NCI-H187 treated with DMSO at 0.1 percent for 48 hours (cell line): ENCODE measurements at regions not wholly inside any gene's neighbourhood (a gene's known extent, or its start where the extent isn't known, plus 50 kb on each side); places are given as distances from the start of the nearest gene placed in this dataset.
A peak's percentile ranks its signal among the peaks of the same experiment; 100 is the strongest.

Source experiments
- DNase-seq: peaks from one replicate; lab custom pipeline; 2025; lab: John Stamatoyannopoulos, UW

GRCh38 chr3:1552831-1553230, 460.0 kb downstream of the CNTN6 start:
- DNase-seq = no peak

GRCh38 chr3:1561427-1561826, 468.6 kb downstream of the CNTN6 start:
- DNase-seq = no peak

GRCh38 chr3:1571736-1572135, 478.9 kb downstream of the CNTN6 start:
- DNase-seq = no peak

- DNase-seq = no peak
Measured at GRCh38 chr3:1576047-1576446, 483.2 kb downstream of the CNTN6 start.

- DNase-seq = no peak
Measured at GRCh38 chr3:1578124-1578806, 485.4 kb downstream of the CNTN6 start.

- DNase-seq = no peak
Measured at GRCh38 chr3:1583044-1583443, 490.2 kb downstream of the CNTN6 start.

GRCh38 chr3:1587426-1587825, 494.6 kb downstream of the CNTN6 start:
- no peak for DNase-seq

- DNase-seq = no peak
Measured at GRCh38 chr3:1591327-1592028, 498.7 kb downstream of the CNTN6 start.

GRCh38 chr3:1594940-1595339, 502.1 kb downstream of the CNTN6 start:
- no peak for DNase-seq

- DNase-seq = no peak
Measured at GRCh38 chr3:1600206-1600605, 498.5 kb upstream of the CNTN4 start.

- DNase-seq = no peak
Measured at GRCh38 chr3:1600700-1601418, 497.8 kb upstream of the CNTN4 start.

GRCh38 chr3:1609416-1609815, 489.2 kb upstream of the CNTN4 start:
- DNase-seq = peak; percentile 16

- DNase-seq = no peak
Measured at GRCh38 chr3:1611824-1612223, 486.8 kb upstream of the CNTN4 start.

- no peak for DNase-seq
Measured at GRCh38 chr3:1613962-1614361, 484.7 kb upstream of the CNTN4 start.

GRCh38 chr3:1616744-1617143, 481.9 kb upstream of the CNTN4 start:
- DNase-seq = no peak

GRCh38 chr3:1623896-1624295, 474.8 kb upstream of the CNTN4 start:
- no peak for DNase-seq

GRCh38 chr3:1632128-1632527, 466.5 kb upstream of the CNTN4 start:
- DNase-seq = no peak

- no peak for DNase-seq
Measured at GRCh38 chr3:1661839-1662238, 436.8 kb upstream of the CNTN4 start.

- no peak for DNase-seq
Measured at GRCh38 chr3:1664266-1664665, 434.4 kb upstream of the CNTN4 start.

GRCh38 chr3:1666865-1667264, 431.8 kb upstream of the CNTN4 start:
- no peak for DNase-seq

GRCh38 chr3:1677576-1678156, 421.0 kb upstream of the CNTN4 start:
- DNase-seq = no peak

- DNase-seq = no peak
Measured at GRCh38 chr3:1692428-1692827, 406.2 kb upstream of the CNTN4 start.

GRCh38 chr3:1693145-1693544, 405.5 kb upstream of the CNTN4 start:
- DNase-seq = no peak
